GM19239 (cell line): ENCODE measurements at regions not wholly inside any gene's neighbourhood (a gene's known extent, or its start where the extent isn't known, plus 50 kb on each side); places are given as distances from the start of the nearest gene placed in this dataset.

Source experiments
- DNase-seq: peaks from one replicate; pipeline ENCODE4 v3.0.0; 2011; ENCODE audit warnings: low spot score; ENCODE audit not compliant: insufficient read length
- FAIRE-seq: peaks from 2 replicates; lab custom pipeline; 2011; peaks lifted over from hg19 to GRCh38; lab: Jason Lieb, UNC

- no peak for FAIRE-seq
- DNase-seq = no peak
Observed at GRCh38 chr22:49482811-49483210, 344.9 kb downstream of the BRD1 start.

GRCh38 chr22:49481659-49482399, 345.8 kb downstream of the BRD1 start:
- DNase-seq (no peak), FAIRE-seq (no peak)

- no peak for FAIRE-seq
- DNase-seq = no peak
Observed at GRCh38 chr22:49480896-49481658, 346.6 kb downstream of the BRD1 start.

GRCh38 chr22:49480331-49480730, 347.3 kb downstream of the BRD1 start:
- FAIRE-seq (no peak), DNase-seq (no peak)

GRCh38 chr22:49479566-49479965, 348.1 kb downstream of the BRD1 start:
- DNase-seq = no peak

GRCh38 chr22:49476800-49477400, 350.8 kb downstream of the BRD1 start:
- DNase-seq (no peak), FAIRE-seq (no peak)

More at GRCh38 chr22:49479566-49479965, 348.1 kb downstream of the BRD1 start:
- FAIRE-seq = no peak

GRCh38 chr22:49476176-49476575, 351.5 kb downstream of the BRD1 start:
- DNase-seq (no peak), FAIRE-seq (no peak)

GRCh38 chr22:49475253-49475652, 352.4 kb downstream of the BRD1 start:
- DNase-seq = no peak
- FAIRE-seq = no peak

GRCh38 chr22:49473286-49473685, 354.4 kb downstream of the BRD1 start:
- FAIRE-seq (no peak), DNase-seq (no peak)

GRCh38 chr22:49470741-49471503, 356.8 kb downstream of the BRD1 start:
- DNase-seq (no peak), FAIRE-seq (no peak)

GRCh38 chr22:49469896-49470740, 357.6 kb downstream of the BRD1 start:
- DNase-seq (no peak), FAIRE-seq (no peak)

- FAIRE-seq (no peak), DNase-seq (no peak)
Observed at GRCh38 chr22:49468487-49469198, 359.0 kb downstream of the BRD1 start.

- DNase-seq = no peak
- FAIRE-seq = no peak
Observed at GRCh38 chr22:49466878-49467595, 360.6 kb downstream of the BRD1 start.

GRCh38 chr22:49464037-49464436, 363.6 kb downstream of the BRD1 start:
- DNase-seq (no peak), FAIRE-seq (no peak)

- no peak for FAIRE-seq
- DNase-seq = no peak
Observed at GRCh38 chr22:49462795-49463194, 364.9 kb downstream of the BRD1 start.

GRCh38 chr22:49462291-49462690, 365.4 kb downstream of the BRD1 start:
- no peak for DNase-seq
- no peak for FAIRE-seq

GRCh38 chr22:49461674-49462073, 366.0 kb downstream of the BRD1 start:
- no peak for FAIRE-seq
- no peak for DNase-seq

- FAIRE-seq (no peak), DNase-seq (no peak)
Observed at GRCh38 chr22:49460592-49461281, 366.9 kb downstream of the BRD1 start.
